ENCODE measurements at regions not wholly inside any gene's neighbourhood (a gene's known extent, or its start where the extent isn't known, plus 50 kb on each side); places are given as distances from the start of the nearest gene placed in this dataset.

DNA sequence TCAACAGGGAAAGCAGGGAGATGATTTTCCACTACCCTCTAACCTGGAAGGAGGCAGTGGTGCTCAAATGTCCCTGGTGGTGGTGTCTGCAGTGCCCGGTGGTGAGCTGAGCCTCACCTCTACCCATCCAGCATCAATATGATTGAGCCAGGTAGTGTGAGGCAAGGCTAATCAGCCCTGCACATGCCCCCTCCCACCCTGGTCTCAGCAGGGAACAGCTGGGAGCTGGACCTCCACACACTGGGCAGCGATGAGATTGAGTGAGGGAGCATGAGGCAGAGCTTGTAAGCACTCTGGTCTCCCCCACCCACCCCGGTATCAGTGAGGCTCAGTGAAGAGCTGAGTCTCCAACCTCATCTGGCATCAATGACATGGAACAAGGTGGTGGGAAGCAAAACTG is 634.3 kb downstream of the PTPRU start:
- WGBS (ENCODE audit: insufficient coverage): 83% methylated on average over 1 of the region's 3 CpGs
- no peak overlapping the region for H3K27ac ChIP-seq (ENCODE audit: low read length)
- H3K4me3 ChIP-seq (ENCODE audit: low read length): no peak overlapping the region
- no peak for DNase-seq
- peaks cover 2% of the 10 kb centered on the region for H3K27me3 ChIP-seq (ENCODE audit: control insufficient read depth, insufficient read depth, low read length)
- H3K9me3 ChIP-seq (replicated peaks; ENCODE audit: control insufficient read depth, low read depth, low read length): no peaks in the 10 kb centered on the region
- no peaks in the 10 kb centered on the region for H3K4me1 ChIP-seq (ENCODE audit: control insufficient read depth, insufficient read depth, low read length)
- no peaks in the 10 kb centered on the region for H3K36me3 ChIP-seq (ENCODE audit: control insufficient read depth, insufficient read depth, low read length)

DNA sequence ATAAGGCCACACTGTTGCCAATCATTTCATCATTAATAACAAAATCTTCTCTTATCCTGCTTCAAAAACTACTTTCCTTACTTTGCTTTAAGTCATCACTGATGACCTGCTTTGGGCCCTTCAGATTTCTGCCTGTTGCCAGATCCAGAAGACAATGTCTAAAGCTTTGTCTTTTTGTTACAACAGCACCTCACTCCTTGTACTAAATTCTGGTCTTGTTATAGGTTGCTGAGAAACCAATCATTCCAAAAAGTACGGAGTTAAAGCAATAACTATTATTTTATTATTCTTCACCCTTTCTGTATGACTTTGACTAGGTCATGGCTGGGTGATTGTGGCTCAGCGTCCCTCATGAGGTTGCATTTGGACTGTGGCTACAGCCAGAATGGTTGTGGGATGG is 633.5 kb downstream of the PTPRU start:
- Histone ChIP-seq H3K27ac (ENCODE audit: low read length) (no peak overlapping the region), H3K27me3 (ENCODE audit: control insufficient read depth, insufficient read depth, low read length) (peaks cover 2% of the 10 kb centered on the region), H3K4me1 (ENCODE audit: control insufficient read depth, insufficient read depth, low read length) (no peaks in the 10 kb centered on the region), H3K4me3 (ENCODE audit: low read length) (no peak overlapping the region), H3K9me3 (replicated peaks; ENCODE audit: control insufficient read depth, low read depth, low read length) (no peaks in the 10 kb centered on the region), H3K36me3 (ENCODE audit: control insufficient read depth, insufficient read depth, low read length) (no peaks in the 10 kb centered on the region)
- WGBS (ENCODE audit: insufficient coverage): no CpG with 5 or more reads among the region's 2 CpGs
- DNase-seq: no peak

DNA sequence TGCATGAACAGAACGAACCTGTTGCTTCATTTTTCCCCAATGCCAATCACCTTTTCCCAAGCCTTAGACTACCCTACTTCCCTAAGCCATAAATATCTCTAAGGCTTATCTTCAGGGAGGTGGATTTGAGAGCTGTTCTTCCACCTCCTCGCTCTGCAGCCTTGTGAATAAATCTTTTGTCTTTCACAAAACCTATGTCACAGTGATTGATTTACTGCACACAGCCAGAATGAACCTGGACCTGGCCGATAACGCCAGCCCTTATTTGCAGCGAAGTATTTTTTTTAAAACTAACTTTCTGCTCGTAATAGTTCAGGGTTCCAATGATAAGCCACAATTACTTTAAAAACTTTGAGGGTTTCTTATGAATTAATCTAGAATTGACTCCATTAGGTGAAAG is 632.6 kb downstream of the PTPRU start:
- DNase-seq: no peak
- 100% methylated on average over 1 of the region's 6 CpGs for WGBS (ENCODE audit: insufficient coverage)
- H3K36me3 ChIP-seq (ENCODE audit: control insufficient read depth, insufficient read depth, low read length): no peaks in the 10 kb centered on the region
- no peaks in the 10 kb centered on the region for H3K4me1 ChIP-seq (ENCODE audit: control insufficient read depth, insufficient read depth, low read length)
- no peaks in the 10 kb centered on the region for H3K9me3 ChIP-seq (replicated peaks; ENCODE audit: control insufficient read depth, low read depth, low read length)
- H3K4me3 ChIP-seq (ENCODE audit: low read length): no peak overlapping the region
- no peak overlapping the region for H3K27ac ChIP-seq (ENCODE audit: low read length)
- H3K27me3 ChIP-seq (ENCODE audit: control insufficient read depth, insufficient read depth, low read length): peaks cover 2% of the 10 kb centered on the region

DNA sequence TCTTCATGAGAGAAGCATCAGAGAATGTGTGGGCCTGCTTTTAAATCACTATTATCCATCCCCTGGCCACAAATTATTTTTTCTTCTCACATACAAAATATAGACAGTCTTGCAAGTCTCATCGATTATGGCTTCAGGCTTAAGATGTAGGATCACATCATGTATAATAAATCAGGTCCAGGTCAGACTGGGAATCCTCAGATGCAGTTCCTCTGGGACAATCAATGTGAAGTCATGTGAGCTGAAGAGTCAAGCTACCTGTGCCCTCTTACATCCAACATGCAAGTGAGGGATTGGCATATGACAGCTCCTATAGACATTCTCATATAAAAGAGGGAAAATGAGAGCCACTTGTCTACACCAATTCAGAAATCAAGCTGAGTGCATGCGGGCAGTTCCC is 631.8 kb downstream of the PTPRU start:
- Histone ChIP-seq H3K4me3 (ENCODE audit: low read length) (no peak overlapping the region), H3K27ac (ENCODE audit: low read length) (no peak overlapping the region), H3K27me3 (ENCODE audit: control insufficient read depth, insufficient read depth, low read length) (peaks cover 2% of the 10 kb centered on the region), H3K4me1 (ENCODE audit: control insufficient read depth, insufficient read depth, low read length) (no peaks in the 10 kb centered on the region), H3K9me3 (replicated peaks; ENCODE audit: control insufficient read depth, low read depth, low read length) (no peaks in the 10 kb centered on the region), H3K36me3 (ENCODE audit: control insufficient read depth, insufficient read depth, low read length) (no peaks in the 10 kb centered on the region)
- no CpG with 5 or more reads among the region's 2 CpGs for WGBS (ENCODE audit: insufficient coverage)
- no peak for DNase-seq

DNA sequence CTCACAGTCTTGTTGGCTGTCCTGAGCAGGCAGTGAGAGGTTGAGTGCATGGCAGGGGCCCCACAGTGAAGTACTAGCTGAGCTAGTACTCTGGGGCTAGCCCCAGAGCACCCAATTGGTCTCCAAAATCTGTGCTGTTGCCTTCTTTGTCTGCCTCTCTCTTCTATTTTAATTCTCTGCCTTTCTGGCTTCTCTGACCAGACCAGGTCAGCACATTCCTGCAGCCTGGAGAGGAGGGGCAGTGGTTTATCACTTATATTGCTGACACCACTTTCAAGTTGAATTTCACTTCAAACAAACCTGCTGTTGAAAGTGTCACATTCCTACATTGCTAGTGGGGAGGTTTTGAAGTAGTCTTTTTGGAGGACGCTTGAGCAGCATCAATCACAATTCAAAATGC is 628.7 kb downstream of the PTPRU start:
- WGBS (ENCODE audit: insufficient coverage): no CpG with 5 or more reads among the region's 1 CpG
- Histone ChIP-seq H3K27ac (ENCODE audit: low read length) (no peak overlapping the region), H3K9me3 (replicated peaks; ENCODE audit: control insufficient read depth, low read depth, low read length) (peaks cover 10% of the 10 kb centered on the region), H3K4me3 (ENCODE audit: low read length) (no peak overlapping the region), H3K27me3 (ENCODE audit: control insufficient read depth, insufficient read depth, low read length) (peaks cover under 1% of the 10 kb centered on the region), H3K4me1 (ENCODE audit: control insufficient read depth, insufficient read depth, low read length) (no peaks in the 10 kb centered on the region), H3K36me3 (ENCODE audit: control insufficient read depth, insufficient read depth, low read length) (no peaks in the 10 kb centered on the region)
- no peak for DNase-seq

DNA sequence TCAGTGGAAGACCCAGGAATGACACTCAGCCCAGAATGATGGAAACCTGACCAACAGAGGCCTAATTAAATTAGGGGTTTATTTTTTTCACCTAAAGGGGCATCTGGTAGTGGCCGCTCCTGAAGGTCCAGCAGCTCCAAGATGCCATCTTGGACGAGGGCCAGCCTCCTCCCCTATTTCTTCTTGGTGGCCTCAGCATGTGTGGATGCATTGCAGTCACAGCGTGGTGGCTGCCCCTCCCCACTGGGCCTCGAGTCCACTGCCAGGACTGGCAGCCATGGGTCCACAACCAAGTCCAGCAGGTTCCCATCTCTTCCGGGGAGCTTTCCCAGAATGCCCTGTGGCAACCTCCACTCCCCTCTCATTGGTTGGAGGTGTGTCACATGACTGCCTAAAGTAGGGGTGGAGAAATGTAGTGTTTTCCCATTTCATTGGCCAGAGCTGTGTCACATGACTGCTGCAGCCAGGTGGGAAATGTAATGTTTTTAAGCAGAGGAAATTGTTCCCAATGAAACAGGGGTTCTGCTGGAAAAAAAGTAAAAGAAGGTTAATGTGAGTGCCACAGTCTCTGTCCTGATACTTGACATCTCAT is 628.2 kb downstream of the PTPRU start:
- Histone ChIP-seq H3K27ac (ENCODE audit: low read length) (no peak overlapping the region), H3K4me3 (ENCODE audit: low read length) (no peak overlapping the region), H3K36me3 (ENCODE audit: control insufficient read depth, insufficient read depth, low read length) (no peaks in the 10 kb centered on the region), H3K9me3 (replicated peaks; ENCODE audit: control insufficient read depth, low read depth, low read length) (peaks cover 10% of the 10 kb centered on the region), H3K4me1 (ENCODE audit: control insufficient read depth, insufficient read depth, low read length) (no peaks in the 10 kb centered on the region), H3K27me3 (ENCODE audit: control insufficient read depth, insufficient read depth, low read length) (no peaks in the 10 kb centered on the region)
- 56% methylated on average over 4 of the region's 5 CpGs for WGBS (ENCODE audit: insufficient coverage)
- no peak for DNase-seq

DNA sequence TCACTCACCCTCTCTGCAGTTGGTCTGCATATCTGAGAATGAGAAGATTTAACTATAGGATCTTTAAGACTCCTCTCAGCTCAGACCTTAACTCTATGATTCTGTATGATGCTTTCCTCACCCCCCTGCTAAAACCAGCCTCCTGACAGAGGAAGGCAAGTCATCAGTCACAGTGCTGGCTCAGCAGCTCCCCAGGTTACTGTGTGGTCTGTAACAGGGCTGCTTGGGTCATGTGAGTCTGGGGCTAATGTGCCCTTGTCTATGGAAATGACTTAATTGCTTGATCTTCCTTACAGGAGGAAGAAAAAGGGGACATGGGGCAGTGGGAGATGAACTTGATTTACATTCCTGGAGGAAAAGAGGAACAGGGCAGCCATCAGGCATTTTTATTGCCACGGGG is 625.6 kb downstream of the PTPRU start:
- H3K27me3 ChIP-seq (ENCODE audit: control insufficient read depth, insufficient read depth, low read length): no peaks in the 10 kb centered on the region
- H3K27ac ChIP-seq (ENCODE audit: low read length): no peak overlapping the region
- peaks cover 10% of the 10 kb centered on the region for H3K9me3 ChIP-seq (replicated peaks; ENCODE audit: control insufficient read depth, low read depth, low read length)
- H3K4me1 ChIP-seq (ENCODE audit: control insufficient read depth, insufficient read depth, low read length): no peaks in the 10 kb centered on the region
- no peak for DNase-seq
- no peaks in the 10 kb centered on the region for H3K36me3 ChIP-seq (ENCODE audit: control insufficient read depth, insufficient read depth, low read length)
- WGBS (ENCODE audit: insufficient coverage): no CpG with 5 or more reads among the region's 1 CpG
- H3K4me3 ChIP-seq (ENCODE audit: low read length): no peak overlapping the region

DNA sequence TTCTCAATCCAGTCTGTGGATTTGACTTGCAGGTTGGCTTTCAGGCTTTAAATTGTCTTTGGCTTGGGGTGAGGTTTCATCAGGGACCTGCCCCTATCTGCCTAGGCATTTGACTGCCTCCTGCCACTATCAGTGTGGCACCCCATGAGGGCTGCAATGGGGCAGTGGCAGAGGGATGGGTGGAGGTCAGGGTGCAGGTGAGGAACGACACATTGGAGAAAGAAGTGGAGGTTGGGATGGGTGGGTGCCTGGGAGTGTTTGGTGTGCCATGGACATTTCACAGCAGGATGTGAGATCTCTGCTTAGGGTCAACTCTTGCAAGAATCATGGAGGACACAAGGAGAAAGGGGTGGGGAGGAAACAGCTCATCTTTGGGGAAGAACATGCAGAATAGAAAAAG is 625.1 kb downstream of the PTPRU start:
- WGBS (ENCODE audit: insufficient coverage): 77% methylated on average over 1 of the region's 1 CpG

DNA sequence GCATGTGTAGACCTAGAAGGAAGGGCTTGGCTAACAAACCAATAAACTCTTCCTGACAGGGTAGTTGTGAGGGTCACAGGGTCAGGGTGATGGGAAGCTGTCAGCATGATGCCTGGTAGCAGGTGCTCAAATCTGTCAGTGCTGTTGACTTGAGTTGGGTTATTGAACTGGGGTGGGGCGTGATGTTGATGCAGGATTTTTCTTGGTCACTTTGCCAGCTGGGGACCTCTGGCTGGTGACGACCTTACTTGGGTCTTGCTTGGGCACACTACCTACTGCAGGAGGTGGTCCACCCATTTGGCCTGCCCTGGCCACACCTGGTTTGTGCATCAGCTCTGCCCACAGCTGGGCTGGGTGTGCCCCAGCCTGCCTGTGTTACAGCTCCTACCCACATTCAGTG is 624.4 kb downstream of the PTPRU start:
- no peaks in the 10 kb centered on the region for H3K36me3 ChIP-seq (ENCODE audit: control insufficient read depth, insufficient read depth, low read length)
- WGBS (ENCODE audit: insufficient coverage): 100% methylated on average over 2 of the region's 2 CpGs

More for the DNA sequence above, 625.1 kb downstream of the PTPRU start:
- Histone ChIP-seq H3K4me3 (ENCODE audit: low read length) (no peak overlapping the region), H3K27me3 (ENCODE audit: control insufficient read depth, insufficient read depth, low read length) (no peaks in the 10 kb centered on the region), H3K4me1 (ENCODE audit: control insufficient read depth, insufficient read depth, low read length) (no peaks in the 10 kb centered on the region), H3K9me3 (replicated peaks; ENCODE audit: control insufficient read depth, low read depth, low read length) (peaks cover 10% of the 10 kb centered on the region), H3K36me3 (ENCODE audit: control insufficient read depth, insufficient read depth, low read length) (no peaks in the 10 kb centered on the region), H3K27ac (ENCODE audit: low read length) (no peak overlapping the region)
- DNase-seq: no peak

DNA sequence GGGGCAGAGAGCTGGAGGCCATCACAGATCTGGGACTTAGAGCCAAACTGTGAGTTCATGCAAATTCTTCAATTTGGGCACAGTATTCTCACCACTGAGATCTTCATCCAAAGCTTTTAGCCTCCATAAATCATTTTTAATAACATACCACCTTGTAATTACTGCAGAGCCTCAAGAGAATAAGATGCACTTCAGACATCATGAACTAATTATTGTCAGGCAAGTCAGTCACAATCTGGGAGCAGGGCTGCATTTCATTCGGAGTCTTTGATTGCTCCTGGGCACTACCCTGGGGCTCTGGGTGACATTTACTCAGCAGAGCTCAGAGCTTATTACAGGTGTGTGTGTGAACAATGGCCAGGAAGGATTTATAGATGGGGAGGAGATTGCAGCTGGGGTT is 623.7 kb downstream of the PTPRU start:
- no peak for DNase-seq
- H3K27ac ChIP-seq (ENCODE audit: low read length): no peak overlapping the region
- H3K36me3 ChIP-seq (ENCODE audit: control insufficient read depth, insufficient read depth, low read length): no peaks in the 10 kb centered on the region
- H3K4me1 ChIP-seq (ENCODE audit: control insufficient read depth, insufficient read depth, low read length): no peaks in the 10 kb centered on the region
- WGBS (ENCODE audit: insufficient coverage): no CpG with 5 or more reads among the region's 1 CpG
- H3K4me3 ChIP-seq (ENCODE audit: low read length): no peak overlapping the region
- H3K9me3 ChIP-seq (replicated peaks; ENCODE audit: control insufficient read depth, low read depth, low read length): peaks cover 10% of the 10 kb centered on the region
- peaks cover 6% of the 10 kb centered on the region for H3K27me3 ChIP-seq (ENCODE audit: control insufficient read depth, insufficient read depth, low read length)

More for the DNA sequence above, 624.4 kb downstream of the PTPRU start:
- DNase-seq: no peak
- peaks cover 10% of the 10 kb centered on the region for H3K9me3 ChIP-seq (replicated peaks; ENCODE audit: control insufficient read depth, low read depth, low read length)
- no peak overlapping the region for H3K4me3 ChIP-seq (ENCODE audit: low read length)
- peaks cover 4% of the 10 kb centered on the region for H3K27me3 ChIP-seq (ENCODE audit: control insufficient read depth, insufficient read depth, low read length)
- no peaks in the 10 kb centered on the region for H3K4me1 ChIP-seq (ENCODE audit: control insufficient read depth, insufficient read depth, low read length)
- H3K27ac ChIP-seq (ENCODE audit: low read length): no peak overlapping the region

DNA sequence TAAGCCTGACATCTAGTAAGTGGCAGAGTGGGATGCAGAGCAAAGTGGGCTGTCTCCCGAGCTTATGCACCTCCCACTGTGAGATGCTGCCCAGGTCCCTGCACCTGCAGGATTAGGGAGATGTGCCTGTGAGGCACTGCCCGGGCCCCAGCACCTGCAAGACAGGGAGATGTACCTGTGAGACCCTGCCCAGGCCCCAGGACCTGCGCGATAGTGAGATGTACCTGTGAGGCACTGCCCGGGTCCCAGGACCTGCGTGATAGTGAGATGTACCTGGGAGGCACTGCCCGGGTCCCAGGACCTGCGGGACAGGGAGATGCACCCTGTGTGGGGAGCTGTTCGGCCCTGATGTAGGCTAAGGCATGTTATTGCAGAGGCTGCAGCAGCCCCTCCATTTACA is 622.8 kb downstream of the PTPRU start:
- Histone ChIP-seq H3K4me1 (ENCODE audit: control insufficient read depth, insufficient read depth, low read length) (no peaks in the 10 kb centered on the region), H3K27ac (ENCODE audit: low read length) (no peak overlapping the region), H3K27me3 (ENCODE audit: control insufficient read depth, insufficient read depth, low read length) (peaks cover 8% of the 10 kb centered on the region), H3K4me3 (ENCODE audit: low read length) (no peak overlapping the region), H3K9me3 (replicated peaks; ENCODE audit: control insufficient read depth, low read depth, low read length) (peaks cover 10% of the 10 kb centered on the region), H3K36me3 (ENCODE audit: control insufficient read depth, insufficient read depth, low read length) (no peaks in the 10 kb centered on the region)
- WGBS (ENCODE audit: insufficient coverage): 68% methylated on average over 7 of the region's 9 CpGs
- no peak for DNase-seq
